Urinary bladder (tissue), 4 donors: ENCODE measurements at regions not wholly inside any gene's neighbourhood (a gene's known extent, or its start where the extent isn't known, plus 50 kb on each side); places are given as distances from the start of the nearest gene placed in this dataset. TPM values are rescaled to one million over a fixed set of nuclear protein-coding genes. Genes with fewer than 3 reads are reported as not detected.
"Not testable (repeated sequence)": the region's sequence is repeated elsewhere in the genome, so short reads cannot be mapped to it uniquely, and the experiment has no call there.

ENCODE experiments used
- DNase-seq: peaks from one replicate; pipeline ENCODE4 v3.0.0-alpha.2; 2015; ENCODE audit errors: extremely low spot score
- H3K27ac ChIP-seq: one replicate; pipeline ENCODE4 v1.5.1; 2013; ENCODE audit warnings: low read depth, mild to moderate bottlenecking, moderate library complexity
- H3K36me3 ChIP-seq: one replicate; pipeline ENCODE4 v1.6.1; 2013; ENCODE audit warnings: mild to moderate bottlenecking, moderate library complexity; ENCODE audit not compliant: insufficient read depth
- H3K4me1 ChIP-seq: one replicate; pipeline ENCODE4 v1.6.1; 2013; ENCODE audit warnings: mild to moderate bottlenecking, moderate library complexity; ENCODE audit not compliant: insufficient read depth
- H3K4me3 ChIP-seq: one replicate; pipeline ENCODE4 v1.5.1; 2013; ENCODE audit warnings: low read depth, low read length
- WGBS: extraction: QIAGEN DNeasy Blood & Tissue Kit; methylation state at CpG from one replicate; pipeline ENCODE4 v1.1.7; 2013; 5-methylcytosine and 5-hydroxymethylcytosine counted together
- small RNA-seq: library from RNA; depleted of rRNA; stranded (forward); fragments of <200 nt; gene quantifications from one replicate; pipeline ENCODE3, GENCODE V24; 2014
- donor health status: healthy with polysubstance abuse.
- donor health status: healthy.

- H3K4me1 ChIP-seq = no peaks in the 10 kb centered on the region
- no peak overlapping the region for H3K27ac ChIP-seq
- DNase-seq = no peak
- no peak overlapping the region for H3K4me3 ChIP-seq
- no peaks in the 10 kb centered on the region for H3K36me3 ChIP-seq
- WGBS = 95% methylated on average over 3 of the region's 3 CpGs
Observed at GRCh38 chr7:92913849-92914248, 77.5 kb upstream of the CDK6 start.

GRCh38 chr7:92910976-92911375 is 74.6 kb upstream of the CDK6 start:
- DNase-seq = no peak
- no peak overlapping the region for H3K4me3 ChIP-seq
- no peaks in the 10 kb centered on the region for H3K4me1 ChIP-seq
- no peaks in the 10 kb centered on the region for H3K36me3 ChIP-seq
- WGBS = 92% methylated on average over 3 of the region's 3 CpGs
- no peak overlapping the region for H3K27ac ChIP-seq

- Histone ChIP-seq H3K27ac (no peak overlapping the region), H3K36me3 (no peaks in the 10 kb centered on the region), H3K4me3 (no peak overlapping the region), H3K4me1 (no peaks in the 10 kb centered on the region)
- DNase-seq = no peak
- 64% methylated on average over 2 of the region's 2 CpGs for WGBS
Observed at GRCh38 chr7:92909686-92910475, 73.5 kb upstream of the CDK6 start.

- WGBS = 53% methylated on average over 7 of the region's 7 CpGs
- DNase-seq = no peak
- H3K4me3 ChIP-seq = no peak overlapping the region
- H3K4me1 ChIP-seq = no peaks in the 10 kb centered on the region
- no peak overlapping the region for H3K27ac ChIP-seq
- H3K36me3 ChIP-seq = no peaks in the 10 kb centered on the region
Observed at GRCh38 chr7:92904244-92905131, 68.1 kb upstream of the CDK6 start.

GRCh38 chr7:92898798-92899197 is 62.4 kb upstream of the CDK6 start:
- H3K4me1 ChIP-seq = no peaks in the 10 kb centered on the region
- no peak overlapping the region for H3K27ac ChIP-seq
- H3K36me3 ChIP-seq = no peaks in the 10 kb centered on the region
- WGBS = 84% methylated on average over 5 of the region's 5 CpGs
- DNase-seq = no peak
- no peak overlapping the region for H3K4me3 ChIP-seq

- not testable (repeated sequence) for H3K4me3 ChIP-seq, H3K27ac ChIP-seq, DNase-seq, H3K4me1 ChIP-seq, H3K36me3 ChIP-seq
- WGBS = 86% methylated on average over 2 of the region's 2 CpGs
Observed at GRCh38 chr7:92894857-92895256, 58.5 kb upstream of the CDK6 start.

GRCh38 chr7:92889081-92889480 is 52.7 kb upstream of the CDK6 start:
- WGBS = 93% methylated on average over 3 of the region's 3 CpGs
- no peak overlapping the region for H3K4me3 ChIP-seq
- H3K4me1 ChIP-seq = no peaks in the 10 kb centered on the region

More at GRCh38 chr7:92889081-92889480, 52.7 kb upstream of the CDK6 start:
- Histone ChIP-seq H3K27ac (no peak overlapping the region), H3K36me3 (no peaks in the 10 kb centered on the region)
- no peak for DNase-seq

Small RNA genes in the stretch of these regions (small RNA-seq; reads per million reads assigned to genes)
- gene RN7SL7P = not detected
